ENCODE measurements at regions not wholly inside any gene's neighbourhood (a gene's known extent, or its start where the extent isn't known, plus 50 kb on each side); places are given as distances from the start of the nearest gene placed in this dataset.
A peak's percentile ranks its signal among the peaks of the same experiment; 100 is the strongest.

DNA sequence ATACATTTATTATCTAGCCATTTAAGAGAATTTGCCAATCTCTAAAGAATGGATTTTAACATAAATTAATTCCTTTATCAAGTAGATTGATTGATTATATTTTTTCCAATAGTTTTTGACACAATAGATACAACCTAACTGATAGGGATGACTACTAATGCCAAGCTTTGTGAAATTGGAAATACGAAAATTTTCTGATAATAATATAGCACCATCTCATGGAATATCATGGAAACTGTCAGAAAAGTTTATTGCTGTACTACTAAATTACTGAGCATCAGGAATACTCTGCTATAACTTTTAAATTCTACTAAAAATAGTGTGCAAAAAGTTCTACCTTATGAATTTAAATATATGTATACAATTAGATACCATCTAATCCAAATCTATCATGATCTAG lies 101.8 kb upstream of the MAP2 start:
- TF ChIP-seq, protein P1, sequence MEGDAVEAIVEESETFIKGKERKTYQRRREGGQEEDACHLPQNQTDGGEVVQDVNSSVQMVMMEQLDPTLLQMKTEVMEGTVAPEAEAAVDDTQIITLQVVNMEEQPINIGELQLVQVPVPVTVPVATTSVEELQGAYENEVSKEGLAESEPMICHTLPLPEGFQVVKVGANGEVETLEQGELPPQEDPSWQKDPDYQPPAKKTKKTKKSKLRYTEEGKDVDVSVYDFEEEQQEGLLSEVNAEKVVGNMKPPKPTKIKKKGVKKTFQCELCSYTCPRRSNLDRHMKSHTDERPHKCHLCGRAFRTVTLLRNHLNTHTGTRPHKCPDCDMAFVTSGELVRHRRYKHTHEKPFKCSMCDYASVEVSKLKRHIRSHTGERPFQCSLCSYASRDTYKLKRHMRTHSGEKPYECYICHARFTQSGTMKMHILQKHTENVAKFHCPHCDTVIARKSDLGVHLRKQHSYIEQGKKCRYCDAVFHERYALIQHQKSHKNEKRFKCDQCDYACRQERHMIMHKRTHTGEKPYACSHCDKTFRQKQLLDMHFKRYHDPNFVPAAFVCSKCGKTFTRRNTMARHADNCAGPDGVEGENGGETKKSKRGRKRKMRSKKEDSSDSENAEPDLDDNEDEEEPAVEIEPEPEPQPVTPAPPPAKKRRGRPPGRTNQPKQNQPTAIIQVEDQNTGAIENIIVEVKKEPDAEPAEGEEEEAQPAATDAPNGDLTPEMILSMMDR (conservative IDR thresholded peaks at IDR 0.05): peak; percentile 42
- no peak for TF ChIP-seq ZFX (IDR thresholded peaks at IDR 0.05)
